NCI-H146 treated with DMSO at 0.1 percent for 48 hours (cell line): ENCODE measurements at regions not wholly inside any gene's neighbourhood (a gene's known extent, or its start where the extent isn't known, plus 50 kb on each side); places are given as distances from the start of the nearest gene placed in this dataset.
"Not testable (repeated sequence)": the region's sequence is repeated elsewhere in the genome, so short reads cannot be mapped to it uniquely, and the experiment has no call there.

ENCODE experiments used
- DNase-seq: peaks from one replicate; lab custom pipeline; 2025; ENCODE audit not compliant: unreplicated experiment; lab: John Stamatoyannopoulos, UW

DNA sequence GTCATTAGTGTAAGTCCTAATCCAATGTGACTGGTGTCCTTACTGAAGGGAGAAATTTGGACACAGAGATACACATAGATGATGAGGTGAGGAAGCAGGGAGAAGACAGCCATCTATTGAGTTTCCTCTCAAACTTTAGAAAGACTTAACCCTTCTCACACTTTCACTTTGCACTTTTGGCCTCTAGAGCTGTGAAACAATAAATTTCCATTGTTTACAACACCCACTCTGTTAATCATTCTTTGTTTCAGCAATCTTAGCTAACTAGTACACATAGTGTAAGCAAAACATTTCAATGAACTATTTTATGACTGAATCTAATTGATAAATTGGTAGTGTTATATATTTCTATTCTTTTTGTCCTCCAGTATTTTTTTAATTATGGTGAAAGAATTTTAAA is 1092.8 kb upstream of the POT1 start:
- no peak for DNase-seq

DNA sequence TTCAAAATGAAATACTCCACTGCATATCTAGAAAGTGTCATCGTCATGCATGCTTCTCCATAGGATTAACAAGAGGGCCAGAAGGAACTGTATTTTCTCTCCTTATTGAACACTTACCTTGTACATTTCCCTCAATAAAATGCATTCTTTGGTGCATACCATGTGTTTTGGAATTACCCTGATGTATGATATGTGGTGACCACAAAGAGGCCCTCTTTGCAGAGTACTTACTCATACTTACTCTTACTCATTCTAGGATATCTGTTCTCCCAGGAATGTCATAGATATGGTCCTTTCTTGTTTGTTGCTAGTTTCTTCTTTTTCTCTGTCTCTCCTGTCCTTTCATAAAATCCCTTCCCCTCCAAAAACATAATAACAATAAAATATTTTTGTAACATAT is 1087.1 kb upstream of the POT1 start:
- DNase-seq = no peak

DNA sequence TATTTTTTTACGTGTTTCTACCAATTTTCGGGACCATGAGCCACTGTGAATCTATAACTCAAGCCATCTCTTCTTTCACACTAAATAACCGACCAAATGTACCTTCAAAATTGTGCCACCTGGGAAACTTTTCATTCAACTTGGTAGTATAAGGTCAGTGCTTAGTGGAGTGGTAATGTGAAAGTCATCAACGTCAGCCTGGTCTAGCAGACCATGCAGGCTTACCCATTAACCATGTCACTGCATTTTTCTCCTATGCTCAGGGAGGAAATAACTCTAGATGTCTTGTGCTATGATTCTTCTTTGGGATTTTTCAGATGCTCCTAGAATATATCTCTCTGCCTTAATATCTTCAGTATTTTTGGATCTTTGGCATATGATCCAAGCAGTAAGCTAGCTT is 1075.4 kb upstream of the POT1 start:
- no peak for DNase-seq

DNA sequence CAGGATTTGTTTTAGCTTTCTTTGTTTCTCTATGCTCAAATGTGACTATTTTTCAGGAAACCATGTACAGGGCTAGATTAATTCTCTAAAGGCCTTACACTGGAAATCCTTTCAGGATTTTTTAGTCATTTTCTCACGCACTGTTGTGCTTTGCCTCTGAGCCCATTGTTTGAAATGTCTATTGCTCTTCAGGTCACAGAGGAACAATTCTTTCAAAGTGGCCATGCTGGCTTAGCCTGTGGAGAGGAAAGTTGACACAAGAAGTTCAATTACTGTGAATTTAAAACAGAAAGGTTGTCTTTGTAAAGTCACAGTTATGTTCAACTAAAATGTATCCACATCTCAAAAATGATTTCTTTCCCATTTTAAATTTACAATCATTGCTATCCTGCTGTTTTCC is 1071.7 kb upstream of the POT1 start:
- DNase-seq = no peak

DNA sequence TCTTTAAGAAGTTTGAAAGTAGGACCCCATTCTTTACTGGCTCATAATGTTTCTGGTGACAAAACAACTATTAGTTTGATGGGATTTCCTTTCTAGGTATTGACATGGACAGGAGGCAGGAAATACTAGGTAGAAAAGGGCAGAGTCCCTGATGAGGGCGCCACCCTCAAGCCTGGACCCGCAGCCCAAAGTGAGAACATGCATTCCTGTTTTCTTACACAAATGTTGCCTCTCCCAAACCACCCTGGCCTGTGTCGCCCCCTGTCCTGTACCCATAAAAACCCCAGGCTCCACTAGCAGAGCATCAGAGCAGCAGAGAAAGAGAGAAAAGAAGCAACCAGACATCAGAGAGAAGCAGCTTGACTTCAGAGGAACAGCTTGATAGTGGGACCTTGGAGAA is 1055.2 kb upstream of the POT1 start:
- no peak for DNase-seq

DNA sequence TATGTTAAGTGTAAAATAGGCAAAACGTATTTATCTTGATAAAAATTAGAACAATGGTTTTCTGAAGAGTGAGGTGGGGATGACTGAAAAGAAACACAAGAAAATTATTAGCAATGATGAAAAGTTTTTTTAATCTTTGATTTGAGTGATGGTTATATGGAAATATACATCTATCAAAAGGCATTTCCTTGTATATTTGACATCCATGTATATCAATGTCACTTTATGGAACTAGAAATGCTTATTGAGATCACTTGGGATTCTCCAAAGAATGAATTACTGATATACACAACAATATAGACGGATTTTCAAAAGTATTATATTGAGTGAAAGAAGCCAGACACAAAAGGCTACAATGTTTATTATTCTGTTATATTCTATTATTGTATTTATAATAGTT is 1042.0 kb upstream of the POT1 start:
- no peak for DNase-seq

DNA sequence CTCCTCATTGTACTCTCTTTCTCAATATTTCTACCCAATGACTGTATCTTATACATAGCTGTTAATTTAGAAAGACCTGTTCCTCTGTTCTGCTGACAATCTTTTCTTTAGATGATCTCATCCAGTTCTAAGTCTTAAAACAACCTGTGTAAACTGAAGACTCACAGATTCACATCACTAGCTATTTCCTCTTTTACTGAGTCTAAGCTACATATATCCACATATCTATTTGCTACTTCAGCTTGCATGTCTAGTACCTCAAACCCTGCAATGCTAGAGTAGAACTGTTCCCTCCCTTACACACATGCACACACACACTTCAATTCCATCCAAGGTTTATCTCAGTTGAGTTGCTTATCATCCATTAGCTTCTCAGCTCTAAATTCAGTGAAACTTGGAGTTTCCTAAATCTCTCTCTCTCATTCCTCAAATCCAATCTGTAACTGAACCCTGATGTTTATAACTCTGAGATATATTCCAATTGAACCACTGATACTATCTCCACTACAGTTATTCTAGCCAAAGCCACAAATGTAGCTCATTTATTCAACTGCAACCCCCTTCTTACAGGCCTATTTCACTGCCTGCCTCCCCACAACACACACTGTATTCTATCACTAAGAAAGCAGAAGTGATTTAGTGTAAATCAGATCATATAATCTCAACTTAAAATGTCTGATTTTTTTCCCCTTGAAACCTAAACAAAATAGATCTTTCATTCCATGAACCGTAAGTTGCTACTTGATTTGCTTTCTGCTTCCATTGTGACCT is 1036.8 kb upstream of the POT1 start:
- DNase-seq = no peak

DNA sequence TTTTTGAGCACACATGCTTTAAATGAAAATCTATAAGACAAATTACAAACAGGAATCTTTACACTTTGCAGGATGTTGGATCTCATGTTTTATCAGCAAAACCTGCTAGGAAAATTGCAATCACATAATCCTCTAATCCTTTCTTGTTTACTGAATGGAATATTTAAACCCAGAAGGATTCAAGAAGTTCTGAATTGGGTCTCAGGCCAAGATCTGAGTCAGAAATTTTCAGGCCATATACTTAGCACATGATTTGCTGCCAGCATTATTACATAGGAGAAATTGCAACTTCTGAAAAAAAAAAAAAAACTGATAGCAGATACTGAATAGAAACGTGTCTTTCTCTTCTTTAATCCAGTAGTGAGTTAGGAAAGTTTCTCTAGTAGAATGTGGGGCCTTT is 1005.3 kb upstream of the POT1 start:
- no peak for DNase-seq

DNA sequence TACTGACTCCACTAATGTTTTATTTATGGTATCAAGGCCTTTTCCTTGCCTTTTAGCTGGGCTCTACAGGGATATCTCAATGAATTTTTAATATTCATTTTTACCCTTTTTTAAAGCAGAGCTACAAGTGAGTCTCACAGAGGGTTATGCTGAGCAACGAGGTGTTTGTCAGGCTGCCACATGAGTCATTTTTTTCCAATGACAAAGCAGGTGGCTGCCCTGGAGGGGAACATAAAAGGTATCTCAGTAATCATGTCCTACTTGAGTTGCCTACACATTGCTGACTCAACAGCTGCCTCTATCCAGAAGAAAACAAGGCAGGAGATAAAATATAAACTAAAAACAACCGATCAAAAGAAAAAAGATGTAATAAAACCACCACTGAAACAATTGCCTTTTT is 1004.9 kb upstream of the POT1 start:
- DNase-seq = no peak

DNA sequence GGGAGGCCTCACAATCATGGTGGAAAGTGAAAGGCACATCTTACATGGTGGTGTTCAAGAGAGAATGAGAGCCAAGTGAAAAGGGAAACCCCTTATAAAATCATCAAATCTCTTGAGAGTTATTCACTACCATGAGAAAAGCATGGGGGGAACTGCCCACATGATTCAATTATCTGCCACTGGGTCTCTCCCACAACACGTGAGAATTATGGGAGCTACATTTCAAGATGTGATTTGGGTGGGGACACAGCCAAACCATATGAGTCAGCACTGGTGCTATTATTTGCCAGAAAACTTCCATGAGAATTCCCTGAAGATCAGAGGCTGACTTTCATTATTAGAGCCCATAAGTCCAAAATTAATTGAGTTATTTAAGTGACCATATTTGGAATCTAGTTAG is 1001.2 kb upstream of the POT1 start:
- DNase-seq = no peak

DNA sequence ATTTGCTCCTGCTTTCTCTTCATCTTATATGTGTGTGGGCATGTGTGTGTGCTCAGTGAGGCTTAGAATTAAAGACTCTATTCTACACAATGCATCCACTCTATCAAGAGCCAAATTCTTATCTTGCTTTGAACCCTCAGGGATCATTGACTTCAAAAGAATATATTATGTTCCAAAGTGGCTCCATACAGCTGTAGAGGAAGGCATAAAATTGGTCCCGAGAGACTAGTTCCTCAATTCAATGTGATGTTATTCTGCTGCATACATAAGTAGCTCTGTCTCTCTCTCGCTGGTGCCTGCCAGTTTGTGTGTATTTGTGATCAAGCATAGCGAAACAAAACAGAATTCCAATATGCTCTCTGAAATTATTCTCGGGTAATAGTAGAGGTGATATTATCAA is 997.9 kb upstream of the POT1 start:
- DNase-seq = no peak

DNA sequence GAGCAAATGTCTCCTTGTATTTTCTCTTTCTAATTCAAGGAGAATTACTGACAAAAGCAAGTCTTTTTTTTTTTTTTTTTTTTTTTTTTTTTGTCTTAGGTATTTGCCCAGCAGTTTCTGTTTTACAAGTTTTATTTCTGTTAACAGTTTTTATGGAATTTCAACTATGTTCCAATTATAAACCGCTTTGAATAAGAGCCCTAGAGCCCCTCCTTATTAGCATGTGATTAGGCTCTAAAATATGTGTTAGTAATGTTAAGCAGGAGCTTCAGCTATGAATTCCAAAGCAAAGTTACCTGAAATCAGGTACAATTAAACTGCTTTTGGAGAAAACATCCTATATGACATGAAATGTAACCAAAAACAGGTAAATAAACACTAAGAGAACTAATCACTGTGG is 997.0 kb upstream of the POT1 start:
- no peak for DNase-seq

DNA sequence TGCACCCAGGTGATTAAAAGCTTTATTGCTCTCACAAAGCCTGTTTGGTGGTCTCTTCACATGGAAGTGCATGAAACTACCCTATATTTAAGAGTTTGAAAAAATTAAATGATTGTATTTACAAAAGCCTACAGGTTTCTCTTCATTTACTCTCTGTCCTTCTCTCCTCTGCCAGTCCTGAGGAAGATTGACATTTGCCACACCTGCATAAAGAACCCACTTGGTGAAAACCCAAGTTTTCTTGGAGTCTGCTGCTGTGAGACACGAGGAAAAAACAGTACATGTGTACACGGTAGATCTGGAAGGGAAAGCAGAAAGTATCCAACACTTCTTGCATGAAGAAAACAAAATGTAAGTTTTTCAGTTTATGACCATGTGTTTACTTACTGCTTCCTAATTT is 994.4 kb upstream of the POT1 start:
- no peak for DNase-seq

DNA sequence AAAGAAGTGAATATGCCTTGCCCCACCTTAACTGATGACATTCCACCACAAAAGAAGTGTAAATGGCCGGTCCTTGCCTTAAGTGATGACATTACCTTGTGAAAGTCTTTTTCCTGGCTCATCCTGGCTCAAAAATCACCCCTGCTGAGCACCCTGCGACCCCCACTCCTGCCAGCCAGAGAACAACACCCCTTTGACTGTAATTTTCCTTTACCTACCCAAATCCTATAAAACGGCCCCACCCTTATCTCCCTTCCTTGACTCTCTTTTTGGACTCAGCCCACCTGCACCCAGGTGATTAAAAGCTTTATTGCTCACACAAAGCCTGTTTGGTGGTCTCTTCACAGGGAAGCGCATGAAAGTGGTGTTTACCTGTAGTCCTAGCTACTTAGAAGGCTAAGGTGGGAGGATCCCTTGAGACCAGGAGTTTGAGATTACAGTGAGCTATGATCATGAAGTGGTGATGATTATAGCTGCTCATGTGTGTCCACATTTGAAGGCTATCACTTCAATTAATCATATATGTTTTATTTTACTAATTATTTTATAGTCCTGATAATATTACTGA is 985.8 kb upstream of the POT1 start:
- DNase-seq = not testable (repeated sequence)

DNA sequence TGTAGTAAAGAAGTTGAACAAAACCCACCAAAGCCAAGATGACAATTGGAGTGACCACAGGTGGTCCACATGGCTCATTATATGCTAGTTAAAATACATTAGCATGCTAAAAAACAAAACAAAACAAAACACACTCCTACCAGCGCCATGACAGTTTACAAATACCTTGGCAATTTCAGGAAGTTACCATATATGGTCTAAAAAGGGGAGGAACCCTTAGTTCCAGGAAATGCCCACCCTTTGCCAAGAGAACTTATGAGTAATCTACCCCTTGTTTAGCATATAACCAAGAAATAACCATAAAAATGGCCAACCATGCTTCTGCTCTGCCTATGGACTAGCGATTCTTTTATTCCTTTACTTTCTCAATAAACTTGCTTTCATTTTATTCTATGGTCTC is 979.1 kb upstream of the POT1 start:
- DNase-seq = no peak

DNA sequence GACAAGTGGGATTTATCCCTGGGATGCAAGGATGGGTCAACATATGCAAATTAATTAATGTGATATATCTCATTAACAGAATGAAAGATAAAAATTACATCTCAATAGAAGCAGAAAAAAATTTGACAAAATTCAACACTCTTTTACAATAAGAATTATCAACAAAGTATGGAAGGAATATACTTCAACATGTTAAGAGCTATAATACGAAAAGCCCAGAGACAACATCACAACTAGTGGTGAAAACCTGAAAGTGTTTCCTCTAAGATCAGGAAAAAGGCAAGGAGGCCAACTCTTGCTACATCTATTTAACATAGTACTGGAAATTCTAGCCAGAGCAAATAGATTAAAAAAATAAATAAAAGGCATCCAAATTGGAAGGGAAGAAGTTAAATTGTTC is 970.0 kb upstream of the POT1 start:
- DNase-seq = no peak

DNA sequence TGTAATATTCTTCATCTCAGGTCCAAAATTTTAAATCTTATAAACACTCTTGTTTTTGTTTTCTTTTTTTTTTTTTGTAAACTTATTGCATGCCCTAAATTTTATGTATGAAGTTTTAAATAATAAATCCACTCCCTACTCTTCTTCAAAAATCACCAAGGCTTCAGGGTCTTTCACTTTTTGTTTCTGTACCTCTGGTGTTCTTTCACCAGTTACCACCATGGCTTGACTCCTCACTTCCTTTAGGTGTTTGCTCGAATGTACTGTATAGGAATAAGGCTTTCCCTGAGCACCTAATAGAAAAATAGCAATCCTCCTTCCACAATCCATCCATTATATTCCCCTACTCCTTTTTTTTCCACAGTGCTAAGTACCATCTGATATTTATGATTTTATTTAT is 962.8 kb upstream of the POT1 start:
- no peak for DNase-seq

DNA sequence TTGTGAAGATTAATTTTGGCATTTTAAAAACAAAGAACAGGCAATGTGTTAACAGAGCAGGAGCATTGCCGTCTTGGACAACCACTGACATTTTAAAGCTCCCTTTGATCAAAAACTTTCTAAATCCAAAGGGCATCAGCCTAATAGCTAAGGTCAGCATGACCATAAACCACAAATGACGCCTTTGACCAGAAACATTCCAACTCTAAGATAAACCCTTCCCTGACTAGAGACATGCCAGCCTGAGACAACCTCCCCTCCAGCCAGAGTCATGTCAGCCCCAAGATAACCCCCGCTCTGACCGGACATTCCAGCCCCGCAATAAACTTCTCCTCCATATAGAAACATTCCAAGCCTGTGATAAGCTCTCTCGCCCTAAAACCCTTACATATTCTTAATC is 949.4 kb upstream of the POT1 start:
- DNase-seq = no peak

DNA sequence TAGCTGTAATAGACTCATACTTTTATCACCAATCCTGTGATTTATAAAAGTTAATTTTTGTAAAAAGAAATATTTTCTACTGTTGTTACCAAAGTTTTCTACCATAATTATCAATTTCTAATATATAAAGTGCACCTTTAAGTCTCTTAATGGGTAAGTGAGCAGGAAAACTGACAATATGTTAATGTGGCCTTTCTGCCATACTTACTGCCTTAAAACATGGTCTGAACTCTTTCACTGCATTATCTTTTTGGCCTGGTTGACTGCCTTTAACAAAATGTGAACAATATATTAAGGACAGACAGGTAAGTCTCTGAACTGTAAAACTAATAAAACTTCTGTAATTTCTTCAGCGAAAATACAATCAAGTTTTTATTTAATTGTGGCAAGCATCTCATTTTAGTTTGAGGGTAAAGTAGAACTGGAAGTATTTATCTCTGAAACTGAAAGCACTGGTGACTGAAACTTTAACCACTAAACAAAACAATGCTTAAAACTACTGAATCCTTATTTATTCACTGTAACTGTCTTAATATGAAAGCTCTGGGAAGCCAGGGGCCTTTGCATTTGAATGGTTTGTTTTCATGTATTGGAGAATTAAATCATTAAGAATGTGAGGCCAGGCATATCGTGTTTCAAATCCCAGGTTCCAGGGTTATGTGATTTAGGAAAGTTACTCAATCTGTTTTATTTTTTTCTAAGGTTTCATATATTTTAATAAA is 948.8 kb upstream of the POT1 start:
- no peak for DNase-seq

DNA sequence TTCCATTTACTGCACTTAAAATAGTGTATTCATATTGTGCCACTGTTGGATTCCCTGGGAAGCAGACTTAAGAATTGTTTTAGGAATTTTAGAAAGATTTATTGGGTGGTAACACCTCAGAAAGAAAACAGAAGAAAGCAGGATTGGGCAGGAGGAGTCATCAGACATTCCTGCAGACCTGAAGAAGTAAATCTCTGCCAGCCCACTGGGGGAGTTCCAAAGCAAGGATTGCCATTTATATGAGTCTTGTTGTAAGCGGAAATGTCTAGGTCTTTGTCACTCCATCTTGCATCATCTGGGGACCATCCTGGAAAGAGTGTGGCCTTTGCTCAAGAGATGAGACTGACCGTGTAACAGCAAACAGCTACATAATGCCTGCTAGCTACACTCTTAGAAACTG is 947.6 kb upstream of the POT1 start:
- no peak for DNase-seq

DNA sequence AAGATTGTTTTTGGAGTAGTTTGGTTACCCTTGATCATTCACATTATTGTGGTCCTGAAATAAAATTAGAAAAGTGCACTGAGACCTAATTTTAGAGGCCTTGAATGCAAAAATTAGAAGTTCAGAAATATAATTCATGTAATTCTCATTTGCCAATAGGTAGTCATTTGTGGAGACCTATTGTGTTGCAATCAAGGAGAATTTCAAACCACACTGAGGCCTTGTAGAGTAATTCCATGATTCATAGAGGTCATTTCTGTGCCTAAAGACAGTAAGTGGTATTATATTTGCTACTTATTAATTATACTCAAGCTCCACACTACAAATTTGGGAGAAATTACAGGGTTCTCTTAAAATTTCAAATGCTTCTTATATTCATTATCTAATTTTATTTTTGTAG is 946.8 kb upstream of the POT1 start:
- DNase-seq = no peak

DNA sequence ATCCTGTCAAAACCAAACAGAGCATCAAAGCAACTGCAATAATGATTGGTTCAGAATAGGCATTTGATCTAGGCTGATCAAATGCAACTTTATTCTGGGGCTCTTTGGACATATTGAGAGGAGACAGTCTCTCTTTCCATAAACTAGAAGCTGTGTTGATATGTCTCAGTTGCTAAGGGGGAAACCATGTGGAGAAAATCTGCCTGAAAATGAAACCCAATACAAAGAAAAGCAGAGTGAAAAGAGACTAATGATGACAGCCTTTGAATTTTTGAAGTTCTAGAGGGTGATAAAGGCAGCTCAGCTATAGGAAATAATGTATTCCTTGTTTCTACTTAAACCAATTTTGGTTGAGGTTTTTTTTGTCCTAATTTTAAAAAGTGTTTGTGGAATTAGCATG is 941.8 kb upstream of the POT1 start:
- no peak for DNase-seq

DNA sequence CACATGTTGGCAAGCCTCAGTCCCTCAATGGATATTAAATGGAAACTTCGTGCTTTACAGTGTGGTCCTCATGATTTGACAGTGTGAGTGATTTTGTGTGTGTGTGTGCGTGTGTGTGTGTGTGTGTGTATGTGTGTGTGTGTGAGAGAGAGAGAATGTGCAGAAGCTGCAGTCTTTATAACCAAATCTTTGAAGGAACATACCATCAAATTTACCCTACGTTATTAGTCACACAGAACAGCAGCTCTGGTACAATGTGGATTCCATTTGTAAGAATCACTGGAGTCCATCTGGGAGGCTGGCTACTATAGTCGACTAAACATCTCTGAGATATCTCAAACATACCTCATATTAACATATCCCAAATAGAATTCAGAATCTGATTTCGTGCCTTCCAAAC is 928.0 kb upstream of the POT1 start:
- no peak for DNase-seq
